RWPE1 (cell line): ENCODE measurements at regions not wholly inside any gene's neighbourhood (a gene's known extent, or its start where the extent isn't known, plus 50 kb on each side); places are given as distances from the start of the nearest gene placed in this dataset.
"Not testable (repeated sequence)": the region's sequence is repeated elsewhere in the genome, so short reads cannot be mapped to it uniquely, and the experiment has no call there.

Source experiments
- CTCF ChIA-PET: fragments of 350-600 bp; sonication (Branson Sonifier 250); formaldehyde crosslinking; extraction: SDS; loops from one replicate; lab custom pipeline; 2021; lab: Yijun Ruan, JAX
- POLR2A ChIA-PET: fragments of 400-600 bp; formaldehyde crosslinking; extraction: SDS; loops from one replicate; lab custom pipeline; 2020; ENCODE audit warnings: antibody characterized with exemption; ENCODE audit not compliant: low non-redundant PET; lab: Yijun Ruan, JAX
- DNase-seq: peaks from one replicate; pipeline ENCODE4 v3.0.0; 2012; ENCODE audit warnings: low spot score
- H3K27ac ChIP-seq: fragments of 450-650 bp; 2 replicates; pipeline ENCODE4 v1.5.1; 2017
- TF ChIP-seq, protein P1 (sequence below): fragments of 450-650 bp; conservative IDR thresholded peaks from 2 replicates; pipeline ENCODE4 v1.5.1; 2017; ENCODE audit warnings: low read depth, mild to moderate bottlenecking

DNA sequence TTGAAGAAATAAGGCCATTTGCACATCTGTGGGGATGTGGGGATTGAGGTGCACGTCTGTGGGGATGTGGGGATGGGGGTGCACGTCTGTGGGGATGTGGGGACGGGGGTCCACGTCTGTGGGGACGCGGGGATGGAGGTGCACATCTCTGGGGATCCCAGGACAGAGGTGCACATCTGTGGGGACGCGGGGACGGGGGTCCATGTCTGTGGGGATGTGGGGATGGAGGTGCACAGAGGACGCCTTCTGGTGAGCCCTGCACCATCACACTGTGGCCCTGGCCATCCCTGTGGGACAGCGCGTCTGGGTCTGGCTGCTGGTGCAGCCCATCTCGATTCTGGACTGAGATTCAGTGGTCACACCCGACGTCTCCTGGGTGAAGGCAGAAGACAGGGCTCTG, 161.4 kb downstream of the LAT start:
- CTCF ChIA-PET, result no interaction called here
- TF ChIP-seq, protein P1, sequence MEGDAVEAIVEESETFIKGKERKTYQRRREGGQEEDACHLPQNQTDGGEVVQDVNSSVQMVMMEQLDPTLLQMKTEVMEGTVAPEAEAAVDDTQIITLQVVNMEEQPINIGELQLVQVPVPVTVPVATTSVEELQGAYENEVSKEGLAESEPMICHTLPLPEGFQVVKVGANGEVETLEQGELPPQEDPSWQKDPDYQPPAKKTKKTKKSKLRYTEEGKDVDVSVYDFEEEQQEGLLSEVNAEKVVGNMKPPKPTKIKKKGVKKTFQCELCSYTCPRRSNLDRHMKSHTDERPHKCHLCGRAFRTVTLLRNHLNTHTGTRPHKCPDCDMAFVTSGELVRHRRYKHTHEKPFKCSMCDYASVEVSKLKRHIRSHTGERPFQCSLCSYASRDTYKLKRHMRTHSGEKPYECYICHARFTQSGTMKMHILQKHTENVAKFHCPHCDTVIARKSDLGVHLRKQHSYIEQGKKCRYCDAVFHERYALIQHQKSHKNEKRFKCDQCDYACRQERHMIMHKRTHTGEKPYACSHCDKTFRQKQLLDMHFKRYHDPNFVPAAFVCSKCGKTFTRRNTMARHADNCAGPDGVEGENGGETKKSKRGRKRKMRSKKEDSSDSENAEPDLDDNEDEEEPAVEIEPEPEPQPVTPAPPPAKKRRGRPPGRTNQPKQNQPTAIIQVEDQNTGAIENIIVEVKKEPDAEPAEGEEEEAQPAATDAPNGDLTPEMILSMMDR, result no peak
- H3K27ac ChIP-seq, result no peak overlapping the region
- DNase-seq, result no peak
- POLR2A ChIA-PET, result no interaction called here

- POLR2A ChIA-PET, H3K27ac ChIP-seq: not testable (repeated sequence)
- CTCF ChIA-PET, result interaction anchor here (0.6 kb wide), 1 partner anchor 149 kb away, joined by 4 read pairs; no protein-coding TSS in a partner anchor
- peak; percentile 1 for DNase-seq
These were observed 160.8 kb downstream of the LAT start for GRCh38 chr16:29145486-29146225.

GRCh38 chr16:29145086-29145485, 160.2 kb downstream of the LAT start:
- CTCF ChIA-PET, result interaction anchor here (0.6 kb wide), 1 partner anchor 148 kb away, joined by 4 read pairs; no protein-coding TSS in a partner anchor
- POLR2A ChIA-PET, DNase-seq, H3K27ac ChIP-seq: not testable (repeated sequence)

GRCh38 chr16:29144669-29145062, 159.8 kb downstream of the LAT start:
- DNase-seq, H3K27ac ChIP-seq, POLR2A ChIA-PET, CTCF ChIA-PET: not testable (repeated sequence)

- CTCF ChIA-PET, result interaction anchor here (0.6 kb wide), 1 partner anchor 32 kb away, joined by 3 read pairs; no protein-coding TSS in a partner anchor
- H3K27ac ChIP-seq, POLR2A ChIA-PET, DNase-seq: not testable (repeated sequence)
These were observed 159.2 kb downstream of the LAT start for GRCh38 chr16:29143739-29144668.

GRCh38 chr16:29142506-29142905, 157.7 kb downstream of the LAT start:
- DNase-seq, H3K27ac ChIP-seq, POLR2A ChIA-PET, CTCF ChIA-PET: not testable (repeated sequence)

GRCh38 chr16:29141586-29142324, 156.9 kb downstream of the LAT start:
- POLR2A ChIA-PET, result no interaction called here
- DNase-seq, result no peak
- CTCF ChIA-PET, result no interaction called here
- TF ChIP-seq, protein P1, result no peak
- H3K27ac ChIP-seq, result no peak overlapping the region

- POLR2A ChIA-PET, H3K27ac ChIP-seq, CTCF ChIA-PET, DNase-seq: not testable (repeated sequence)
These were observed 156.3 kb downstream of the LAT start for GRCh38 chr16:29141121-29141520.

- POLR2A ChIA-PET, DNase-seq: not testable (repeated sequence)
- CTCF ChIA-PET, result interaction anchor here (0.6 kb wide), 1 partner anchor 44 kb away, joined by 5 read pairs; no protein-coding TSS in a partner anchor
These were observed 155.3 kb downstream of the LAT start for GRCh38 chr16:29139901-29140855.

More at GRCh38 chr16:29139901-29140855, 155.3 kb downstream of the LAT start:
- not testable (repeated sequence) for H3K27ac ChIP-seq
